GF-D8 (cell line): ENCODE measurements at regions not wholly inside any gene's neighbourhood (a gene's known extent, or its start where the extent isn't known, plus 50 kb on each side); places are given as distances from the start of the nearest gene placed in this dataset.

Experiments
- DNase-seq: peaks from one replicate; lab custom pipeline; 2025; lab: John Stamatoyannopoulos, UW

GRCh38 chr13:85742355-85742754 lies 56.9 kb downstream of the SLITRK6 start:
- DNase-seq = no peak

GRCh38 chr13:85741017-85741416 lies 58.2 kb downstream of the SLITRK6 start:
- no peak for DNase-seq

GRCh38 chr13:85738696-85739320 lies 60.4 kb downstream of the SLITRK6 start:
- no peak for DNase-seq

- no peak for DNase-seq
Observed at GRCh38 chr13:85737952-85738351, 61.3 kb downstream of the SLITRK6 start.

- no peak for DNase-seq
Observed at GRCh38 chr13:85729296-85729695, 69.9 kb downstream of the SLITRK6 start.

- DNase-seq = no peak
Observed at GRCh38 chr13:85728811-85729210, 70.4 kb downstream of the SLITRK6 start.

- no peak for DNase-seq
Observed at GRCh38 chr13:85725433-85725832, 73.8 kb downstream of the SLITRK6 start.

GRCh38 chr13:85724546-85725432 lies 74.4 kb downstream of the SLITRK6 start:
- DNase-seq = no peak

GRCh38 chr13:85719749-85720148 lies 79.5 kb downstream of the SLITRK6 start:
- no peak for DNase-seq

GRCh38 chr13:85717921-85718320 lies 81.3 kb downstream of the SLITRK6 start:
- DNase-seq = no peak

- DNase-seq = no peak
Observed at GRCh38 chr13:85710545-85710944, 88.7 kb downstream of the SLITRK6 start.

- DNase-seq = no peak
Observed at GRCh38 chr13:85709721-85710120, 89.5 kb downstream of the SLITRK6 start.

- DNase-seq = no peak
Observed at GRCh38 chr13:85709072-85709471, 90.1 kb downstream of the SLITRK6 start.

GRCh38 chr13:85700906-85701305 lies 98.3 kb downstream of the SLITRK6 start:
- DNase-seq = no peak

GRCh38 chr13:85698256-85698655 lies 101.0 kb downstream of the SLITRK6 start:
- DNase-seq = no peak

- no peak for DNase-seq
Observed at GRCh38 chr13:85694992-85695391, 104.2 kb downstream of the SLITRK6 start.

GRCh38 chr13:85693889-85694511 lies 105.2 kb downstream of the SLITRK6 start:
- no peak for DNase-seq

- no peak for DNase-seq
Observed at GRCh38 chr13:85690368-85690767, 108.9 kb downstream of the SLITRK6 start.

- DNase-seq = no peak
Observed at GRCh38 chr13:85685436-85685835, 113.8 kb downstream of the SLITRK6 start.

- DNase-seq = no peak
Observed at GRCh38 chr13:85675151-85675907, 123.9 kb downstream of the SLITRK6 start.

GRCh38 chr13:85671336-85671735 lies 127.9 kb downstream of the SLITRK6 start:
- no peak for DNase-seq

GRCh38 chr13:85666356-85666755 lies 132.9 kb downstream of the SLITRK6 start:
- no peak for DNase-seq
